A549 (cell line): ENCODE measurements at regions not wholly inside any gene's neighbourhood (a gene's known extent, or its start where the extent isn't known, plus 50 kb on each side); places are given as distances from the start of the nearest gene placed in this dataset.

Experiments
- ATAC-seq, 2 experiments: fragments of 200-7000 bp in 1 of 2; fragments of >200 bp in 1 of 2; cut with Nextera tagmentation in 1 of 2; cut with Tn5 transposase in 1 of 2; 3 replicates each; pipeline versions ENCODE4 v1.8.0 to v1.9.1; 2018 to 2020; ENCODE audit warnings: mild to moderate bottlenecking in 1 of 2, moderate library complexity in 1 of 2
- CTCF ChIA-PET: fragments of 300-600 bp; sonication (Branson Sonifier 250); formaldehyde crosslinking; extraction: SDS; loops from one replicate; lab custom pipeline; 2021; ENCODE audit warnings: antibody characterized with exemption, inconsistent platforms; lab: Yijun Ruan, JAX
- POLR2A ChIA-PET: fragments of 350-600 bp; formaldehyde crosslinking; extraction: SDS; loops from one replicate; lab custom pipeline; 2021; ENCODE audit warnings: antibody characterized with exemption, inconsistent platforms; lab: Yijun Ruan, JAX
- DNase-seq, 2 experiments: peaks; one replicate each; pipeline versions ENCODE4 v3.0.0 to v3.0.0-alpha.2; 2011 to 2016; ENCODE audit warnings: low read depth in 1 of 2, low spot score in 1 of 2
- FAIRE-seq: peaks from 2 replicates; lab custom pipeline; 2011; peaks lifted over from hg19 to GRCh38; lab: Jason Lieb, UNC
- H3K27ac ChIP-seq, 2 experiments: fragments of >200 bp; sonication (Bioruptor Twin); formaldehyde crosslinking; 3 replicates each; pipeline ENCODE4 v1.5.1; 2016 to 2017
- H3K4me1 ChIP-seq: fragments of >200 bp; sonication (Bioruptor Twin); formaldehyde crosslinking; 3 replicates; pipeline ENCODE4 v1.6.1; 2016
- H3K4me2 ChIP-seq: fragments of >200 bp; sonication (Bioruptor Twin); formaldehyde crosslinking; 3 replicates; pipeline ENCODE4 v1.6.1; 2016
- H3K4me3 ChIP-seq: fragments of >200 bp; sonication (Bioruptor Twin); formaldehyde crosslinking; 3 replicates; pipeline ENCODE4 v1.5.1; 2016
- H3K9me3 ChIP-seq: fragments of >200 bp; sonication (Bioruptor Twin); formaldehyde crosslinking; 3 replicates; pipeline ENCODE4 v1.6.1; 2016
- CBX2 ChIP-seq: fragments of 200-600 bp; sonication (generic); IDR thresholded peaks from 2 replicates; pipeline ENCODE4 v1.6.1; 2016; ENCODE audit warnings: low read depth, mild to moderate bottlenecking, borderline replicate concordance
- CBX8 ChIP-seq: fragments of 200-600 bp; sonication (generic); IDR thresholded peaks from 2 replicates; pipeline ENCODE4 v1.6.1; 2016
- CEBPB ChIP-seq, 2 experiments: fragments of >200 bp in 1 of 2; sonication (Bioruptor Twin) in 1 of 2; formaldehyde crosslinking in 1 of 2; IDR thresholded peaks; 2 replicates each; pipeline ENCODE4 v1.6.1; 2012 to 2016
- ELK1 ChIP-seq: fragments of 150-350 bp; IDR thresholded peaks from 2 replicates; pipeline ENCODE4 v1.6.1; 2014; ENCODE audit warnings: low read depth, mild to moderate bottlenecking, low read length
- FOSL2 ChIP-seq, 2 experiments: fragments of 450-650 bp in 1 of 2; fragments of >200 bp in 1 of 2; sonication (Bioruptor Twin) in 1 of 2; formaldehyde crosslinking; IDR thresholded peaks; 2 replicates each; pipeline versions ENCODE4 v1.5.0 to v1.6.1; 2016 to 2020; ENCODE audit warnings: mild to moderate bottlenecking in 1 of 2, moderate library complexity in 1 of 2
- GATA3 ChIP-seq: IDR thresholded peaks from 2 replicates; pipeline ENCODE4 v1.6.1; 2012; ENCODE audit warnings: borderline replicate concordance
- HOXB5 ChIP-seq: fragments of 250-450 bp; sonication (Bioruptor Pico); IDR thresholded peaks from 2 replicates; pipeline ENCODE4 v1.5.0; 2020; ENCODE audit warnings: mild to moderate bottlenecking, moderate library complexity
- JUNB ChIP-seq: fragments of >200 bp; sonication (Bioruptor Twin); formaldehyde crosslinking; IDR thresholded peaks from 2 replicates; pipeline ENCODE4 v1.6.1; 2016
- MAFK ChIP-seq: fragments of 450-650 bp; IDR thresholded peaks from 2 replicates; pipeline ENCODE4 v1.6.1; 2014; ENCODE audit not compliant: partially characterized antibody
- NR3C1 ChIP-seq: fragments of >200 bp; sonication (Bioruptor Twin); formaldehyde crosslinking; IDR thresholded peaks from 3 replicates; pipeline ENCODE4 v1.6.1; 2017
- PBX3 ChIP-seq: IDR thresholded peaks from 2 replicates; pipeline ENCODE4 v1.6.1; 2012
- POLR2AphosphoS2 ChIP-seq: conservative IDR thresholded peaks from 2 replicates; pipeline ENCODE4 v1.6.1; 2012; ENCODE audit warnings: low read length, improper control_type of control experiment, inconsistent platforms
- RARB ChIP-seq: fragments of 250-450 bp; sonication (Bioruptor Pico); IDR thresholded peaks from 2 replicates; pipeline ENCODE4 v1.8.0; 2021; ENCODE audit warnings: mild to moderate bottlenecking, moderate library complexity
- RCOR1 ChIP-seq: fragments of 150-350 bp; IDR thresholded peaks from 2 replicates; pipeline ENCODE4 v1.6.1; 2014; ENCODE audit warnings: antibody characterized with exemption, low read length, low read depth
- RNF2 ChIP-seq: fragments of 200-600 bp; sonication (generic); IDR thresholded peaks from 2 replicates; pipeline ENCODE4 v1.6.1; 2016; ENCODE audit warnings: low read depth, mild to moderate bottlenecking, antibody characterized with exemption, moderate library complexity, borderline replicate concordance
- TFCP2L1 ChIP-seq: fragments of 250-450 bp; sonication (Bioruptor Pico); IDR thresholded peaks from 2 replicates; pipeline ENCODE4 v1.5.0; 2021; ENCODE audit warnings: mild to moderate bottlenecking
- USF2 ChIP-seq: fragments of 450-650 bp; IDR thresholded peaks from 2 replicates; pipeline ENCODE4 v1.6.1; 2014; ENCODE audit warnings: antibody characterized with exemption
- ZFP36 ChIP-seq: fragments of 450-650 bp; IDR thresholded peaks from 2 replicates; pipeline ENCODE4 v1.6.1; 2014; ENCODE audit warnings: borderline replicate concordance; ENCODE audit not compliant: partially characterized antibody
- WGBS: methylation state at CpG from one replicate; pipeline ENCODE4 v1.1.6; 2017; ENCODE audit errors: missing lambda C conversion rate; 5-methylcytosine and 5-hydroxymethylcytosine counted together

- ATAC-seq (no peak), DNase-seq (no peak)
- 55% methylated on average over 4 of the region's 4 CpGs for WGBS
Measured at GRCh38 chr3:109640146-109640652, 302.9 kb upstream of the DPPA4 start.

GRCh38 chr3:109642025-109642424, 304.7 kb upstream of the DPPA4 start:
- ChIA-PET POLR2A (no interaction called here), CTCF (no interaction called here)
- Histone ChIP-seq H3K4me3 (no peak overlapping the region), H3K4me1 (peaks cover 30% of the 10 kb centered on the region), H3K27ac (peak overlapping the region in 1 of 2 experiments; percentile 29; a peak in 1 of 6 replicates), H3K4me2 (no peak overlapping the region), H3K9me3 (no peaks in the 10 kb centered on the region)
- FAIRE-seq (no peak), DNase-seq (no peak), ATAC-seq (no peak)
- 59% methylated on average over 1 of the region's 1 CpG for WGBS
- TF ChIP-seq GATA3 (peak; percentile 44; the same call in 1 of the 2 replicates), CEBPB (IDR thresholded peaks at IDR 0.05) (no peak)

More at GRCh38 chr3:109640146-109640652, 302.9 kb upstream of the DPPA4 start:
- no peak overlapping the region for H3K4me2 ChIP-seq
- no peaks in the 10 kb centered on the region for H3K9me3 ChIP-seq
- no peak for TF ChIP-seq TFCP2L1 (CRISPR knock-in tag)
- TF ChIP-seq CEBPB (IDR thresholded peaks at IDR 0.05): no peak
- no peak for TF ChIP-seq CBX2
- TF ChIP-seq PBX3: no peak
- no peak for TF ChIP-seq NR3C1
- no peak for TF ChIP-seq USF2
- no peak for TF ChIP-seq FOSL2 (IDR thresholded peaks at IDR 0.05)
- TF ChIP-seq FOSL2 (CRISPR knock-in tag; IDR thresholded peaks at IDR 0.05): no peak
- TF ChIP-seq ELK1: no peak
- TF ChIP-seq RARB (CRISPR knock-in tag): no peak
- no peak for TF ChIP-seq RCOR1
- no peak overlapping the region for H3K4me3 ChIP-seq
- peaks cover 27% of the 10 kb centered on the region for H3K4me1 ChIP-seq
- CTCF ChIA-PET: interaction anchor here (1.0 kb wide), 1 partner anchor 8 kb away, joined by 3 read pairs; no protein-coding TSS in a partner anchor
- FAIRE-seq: no peak
- POLR2A ChIA-PET: no interaction called here
- H3K27ac ChIP-seq: no peak overlapping the region

GRCh38 chr3:109643590-109643989, 306.2 kb upstream of the DPPA4 start:
- TF ChIP-seq JUNB (peak; percentile 60), FOSL2 (IDR thresholded peaks at IDR 0.05) (peak; percentile 75), FOSL2 (CRISPR knock-in tag; IDR thresholded peaks at IDR 0.05) (peak; percentile 93), CBX8 (no peak)
- peak; percentile 52 to 56 for DNase-seq
- H3K4me2 ChIP-seq: peak overlapping the region; percentile 39
- peak overlapping the region in 1 of 2 experiments; percentile 59; a peak in 1 of 6 replicates for H3K27ac ChIP-seq
- no peak for FAIRE-seq
- H3K4me1 ChIP-seq: peaks cover 30% of the 10 kb centered on the region
- 11% methylated on average over 2 of the region's 2 CpGs for WGBS
- ChIA-PET POLR2A (no interaction called here), CTCF (interaction anchor here (0.6 kb wide), 1 partner anchor 1493 kb away, joined by 4 read pairs; no protein-coding TSS in a partner anchor)
- H3K4me3 ChIP-seq: no peak overlapping the region
- H3K9me3 ChIP-seq: no peaks in the 10 kb centered on the region
- peak; percentile 80 to 90 for ATAC-seq

- peak overlapping the region in 1 of 2 experiments; percentile 59; a peak in 2 of 6 replicates for H3K27ac ChIP-seq
- ChIA-PET CTCF (no interaction called here), POLR2A (no interaction called here)
- ATAC-seq (no peak), FAIRE-seq (no peak), DNase-seq (no peak)
- peaks cover 30% of the 10 kb centered on the region for H3K4me1 ChIP-seq
- peak overlapping the region; percentile 39 for H3K4me2 ChIP-seq
- H3K9me3 ChIP-seq: no peaks in the 10 kb centered on the region
- no peak overlapping the region for H3K4me3 ChIP-seq
- WGBS: 85% methylated on average over 2 of the region's 2 CpGs
- TF ChIP-seq ZFP36 (no peak), FOSL2 (IDR thresholded peaks at IDR 0.05) (no peak), FOSL2 (CRISPR knock-in tag; IDR thresholded peaks at IDR 0.05) (no peak), HOXB5 (CRISPR knock-in tag) (no peak), CBX8 (no peak), POLR2AphosphoS2 (no peak), MAFK (peak; percentile 80), CBX2 (no peak), RNF2 (no peak)
Measured at GRCh38 chr3:109644332-109644731, 307.0 kb upstream of the DPPA4 start.
